HG02798 (cell line): ENCODE measurements at regions not wholly inside any gene's neighbourhood (a gene's known extent, or its start where the extent isn't known, plus 50 kb on each side); places are given as distances from the start of the nearest gene placed in this dataset.

Experiments
- ATAC-seq: cut with Tn5 transposase; IDR thresholded peaks from one replicate; pipeline ENCODE4 v1.9.1; 2021; ENCODE audit warnings: mild to moderate bottlenecking; ENCODE audit not compliant: unreplicated experiment, poor library complexity

- ATAC-seq = no peak
Measured at GRCh38 chr2:120910956-120911951, 175.6 kb downstream of the GLI2 start.

GRCh38 chr2:120912101-120912985, 176.7 kb downstream of the GLI2 start:
- ATAC-seq = no peak

- no peak for ATAC-seq
Measured at GRCh38 chr2:120913972-120914838, 178.5 kb downstream of the GLI2 start.

GRCh38 chr2:120914839-120915521, 179.3 kb downstream of the GLI2 start:
- no peak for ATAC-seq

GRCh38 chr2:120915670-120916069, 180.0 kb downstream of the GLI2 start:
- no peak for ATAC-seq

GRCh38 chr2:120916446-120916845, 180.8 kb downstream of the GLI2 start:
- no peak for ATAC-seq

GRCh38 chr2:120917886-120918285, 182.2 kb downstream of the GLI2 start:
- no peak for ATAC-seq

- ATAC-seq = no peak
Measured at GRCh38 chr2:120919216-120919615, 183.5 kb downstream of the GLI2 start.

- no peak for ATAC-seq
Measured at GRCh38 chr2:120919771-120920453, 184.2 kb downstream of the GLI2 start.

GRCh38 chr2:120920454-120921148, 184.9 kb downstream of the GLI2 start:
- ATAC-seq = no peak

- ATAC-seq = no peak
Measured at GRCh38 chr2:120921457-120921856, 185.8 kb downstream of the GLI2 start.

GRCh38 chr2:120922571-120923332, 187.1 kb downstream of the GLI2 start:
- no peak for ATAC-seq

- ATAC-seq = no peak
Measured at GRCh38 chr2:120923426-120923825, 187.8 kb downstream of the GLI2 start.

- no peak for ATAC-seq
Measured at GRCh38 chr2:120924924-120925323, 189.3 kb downstream of the GLI2 start.

GRCh38 chr2:120926463-120927264, 191.0 kb downstream of the GLI2 start:
- ATAC-seq = no peak

GRCh38 chr2:120927265-120927628, 191.6 kb downstream of the GLI2 start:
- ATAC-seq = no peak

GRCh38 chr2:120929829-120930228, 194.2 kb downstream of the GLI2 start:
- ATAC-seq = no peak
